ENCODE measurements at regions not wholly inside any gene's neighbourhood (a gene's known extent, or its start where the extent isn't known, plus 50 kb on each side); places are given as distances from the start of the nearest gene placed in this dataset.
"Not testable (repeated sequence)": the region's sequence is repeated elsewhere in the genome, so short reads cannot be mapped to it uniquely, and the experiment has no call there.

DNA sequence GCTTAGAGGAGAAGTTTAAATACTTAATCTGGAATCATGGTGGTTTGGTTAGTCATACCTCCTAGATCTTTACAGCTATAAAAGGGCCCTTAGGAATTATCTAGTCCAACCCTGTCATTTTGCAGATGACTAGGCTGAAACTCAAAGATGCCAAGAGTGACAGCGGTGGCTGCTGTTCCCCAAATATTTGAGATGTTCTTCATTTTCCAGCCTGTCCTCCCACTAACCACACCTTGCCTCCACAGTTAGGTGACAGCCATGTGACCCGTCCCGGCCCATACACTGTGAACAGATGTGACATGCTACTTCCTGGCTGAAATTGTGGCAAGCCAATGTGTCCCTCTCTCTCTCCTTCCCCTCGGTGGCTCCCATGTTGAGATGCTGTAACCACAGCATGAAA, 225.5 kb upstream of the IPO5 start:
- DNase-seq: no peak

DNA sequence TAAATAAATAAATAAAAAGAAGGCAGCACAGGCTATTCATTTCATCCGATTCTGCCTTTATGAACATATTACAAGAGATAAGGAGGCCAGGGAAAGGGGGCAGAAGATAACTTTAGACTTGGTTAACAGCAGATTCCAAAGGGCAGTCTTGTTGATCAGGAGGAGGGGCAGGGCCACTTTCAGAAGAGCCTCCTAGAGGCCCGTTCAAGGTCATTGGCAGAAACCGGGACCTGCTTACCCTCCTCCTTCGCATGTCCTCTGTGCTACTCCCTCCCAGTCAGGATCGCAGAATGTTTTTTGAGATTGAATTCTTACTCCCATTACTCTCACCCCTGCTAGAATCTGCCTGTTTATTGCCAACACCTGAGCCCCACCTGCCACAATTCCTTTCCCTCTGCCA, 217.0 kb upstream of the IPO5 start:
- no peak for DNase-seq

DNA sequence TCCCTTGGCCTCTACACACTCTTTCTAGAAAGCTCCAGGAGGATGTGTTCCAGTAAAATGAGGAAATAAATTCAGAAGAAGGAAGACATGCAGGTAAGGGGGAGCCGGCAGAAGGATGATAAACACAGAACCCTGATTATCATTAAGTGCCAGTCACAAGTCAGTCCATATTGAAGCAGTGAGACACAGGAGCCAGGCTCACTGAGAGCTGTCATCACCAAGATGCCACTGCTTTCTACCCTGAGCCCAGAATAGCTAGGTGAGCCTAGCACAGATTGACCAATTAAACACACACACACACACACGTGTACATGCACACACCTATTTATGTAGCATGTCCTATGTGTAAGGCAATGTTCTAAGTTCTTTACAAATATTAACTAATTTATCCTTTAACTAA, 211.4 kb upstream of the IPO5 start:
- DNase-seq: no peak

DNA sequence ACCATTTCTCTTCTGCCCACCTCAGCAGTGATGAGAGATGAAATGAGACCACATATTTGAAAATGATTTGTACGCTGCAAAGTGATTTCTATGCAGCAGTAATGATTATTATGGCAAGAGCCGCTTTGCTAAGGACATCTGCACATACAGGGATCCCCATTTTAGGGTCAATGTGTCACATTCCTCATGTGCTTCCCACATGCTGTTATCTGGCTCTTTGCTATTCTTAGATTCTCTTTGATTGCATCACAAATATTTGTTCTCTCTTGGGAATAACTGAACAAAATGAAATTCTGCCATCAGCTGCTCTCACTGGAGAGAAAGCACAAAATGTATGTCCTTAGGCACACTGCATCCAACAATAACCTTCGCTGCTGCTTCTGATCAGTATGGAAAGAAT, 209.5 kb upstream of the IPO5 start:
- no peak for DNase-seq

DNA sequence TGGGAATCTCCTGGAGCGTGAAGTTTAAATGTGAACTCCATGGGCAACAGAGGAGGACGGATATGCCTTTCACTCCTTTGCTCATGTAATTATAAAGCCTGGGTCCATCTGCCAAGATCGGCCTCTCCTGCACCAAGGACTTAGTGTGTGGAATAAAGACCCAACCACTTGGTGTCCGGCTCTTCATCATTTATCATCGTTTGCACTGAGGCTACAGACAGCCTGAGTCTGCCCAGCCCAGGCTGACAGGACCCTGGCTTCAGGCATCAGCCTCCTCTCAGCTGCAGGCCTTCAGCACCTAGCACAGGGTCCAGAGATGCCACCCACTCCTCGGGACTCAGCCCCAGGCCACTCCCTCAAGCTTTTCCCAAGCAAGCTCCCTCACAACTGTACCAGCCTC, 206.8 kb upstream of the IPO5 start:
- DNase-seq: no peak

DNA sequence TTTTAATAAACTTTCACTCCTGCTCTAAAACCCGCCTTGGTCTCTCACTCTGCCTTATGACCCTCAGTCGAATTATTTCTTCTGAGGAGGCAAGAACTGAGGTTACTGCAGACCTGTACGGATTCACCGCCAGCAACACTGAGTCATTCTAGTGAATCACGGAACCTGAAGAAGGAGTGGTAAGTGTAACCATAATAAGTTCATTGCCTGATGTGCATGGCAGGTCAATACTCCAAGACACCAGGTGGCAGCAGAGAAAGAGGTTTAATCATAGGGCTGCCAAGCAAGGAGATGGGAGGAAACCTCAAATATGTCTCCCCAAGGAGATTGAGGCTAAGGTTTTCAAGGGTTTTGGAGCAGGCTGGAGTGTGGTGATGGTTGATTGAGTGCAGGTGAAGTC, 204.3 kb upstream of the IPO5 start:
- DNase-seq: no peak

DNA sequence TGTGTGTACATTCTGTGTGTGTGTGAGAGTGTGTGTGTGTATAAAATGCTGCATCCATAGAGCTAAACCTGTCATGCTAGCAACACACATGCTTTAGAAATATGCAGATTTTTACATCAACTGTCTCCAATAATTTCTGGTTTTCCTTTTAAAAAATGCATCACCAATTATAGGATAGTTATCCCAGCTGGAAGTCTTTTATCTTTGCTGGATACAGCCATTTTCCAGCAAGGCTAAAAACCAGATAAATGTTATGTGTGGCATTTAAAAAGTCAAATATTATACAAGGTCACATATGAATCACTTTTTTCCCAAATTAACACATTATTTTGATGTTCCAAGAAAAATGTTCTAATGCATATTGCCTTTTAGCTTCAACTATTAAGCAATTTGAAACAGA, 202.0 kb upstream of the IPO5 start:
- no peak for DNase-seq

DNA sequence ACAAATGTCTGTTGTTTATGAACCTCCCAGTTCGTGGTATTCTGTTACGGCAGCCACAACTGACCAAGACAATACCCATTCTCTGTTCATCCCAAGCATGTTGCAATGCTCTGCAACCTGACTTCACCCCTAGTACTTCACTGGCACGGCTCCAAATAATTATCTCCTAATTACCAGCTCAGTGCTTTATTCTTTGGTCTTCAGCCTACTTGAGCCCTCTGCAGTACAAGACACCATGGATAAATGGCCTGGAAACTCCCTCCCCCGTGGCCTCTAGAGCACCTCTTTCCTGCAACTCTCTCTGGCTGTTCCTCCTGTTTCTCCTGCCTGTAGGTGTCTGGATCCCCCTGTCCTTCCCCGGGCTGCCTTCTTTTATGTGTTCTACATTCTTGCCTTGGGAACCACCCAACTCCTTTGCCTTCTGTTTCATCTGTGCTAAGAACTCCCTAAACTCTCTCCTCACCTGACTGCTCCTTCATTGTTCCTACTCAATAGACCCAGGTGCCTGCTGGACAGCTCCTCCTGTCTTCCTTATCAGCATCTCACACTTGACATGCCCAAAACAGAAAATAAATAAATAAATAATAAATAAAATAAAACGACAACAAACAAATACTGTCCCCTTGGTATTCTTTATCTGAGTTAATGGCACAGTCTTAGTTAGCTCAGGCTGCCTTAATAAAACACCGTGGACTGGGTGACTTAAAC, 200.4 kb upstream of the IPO5 start:
- no peak for DNase-seq

DNA sequence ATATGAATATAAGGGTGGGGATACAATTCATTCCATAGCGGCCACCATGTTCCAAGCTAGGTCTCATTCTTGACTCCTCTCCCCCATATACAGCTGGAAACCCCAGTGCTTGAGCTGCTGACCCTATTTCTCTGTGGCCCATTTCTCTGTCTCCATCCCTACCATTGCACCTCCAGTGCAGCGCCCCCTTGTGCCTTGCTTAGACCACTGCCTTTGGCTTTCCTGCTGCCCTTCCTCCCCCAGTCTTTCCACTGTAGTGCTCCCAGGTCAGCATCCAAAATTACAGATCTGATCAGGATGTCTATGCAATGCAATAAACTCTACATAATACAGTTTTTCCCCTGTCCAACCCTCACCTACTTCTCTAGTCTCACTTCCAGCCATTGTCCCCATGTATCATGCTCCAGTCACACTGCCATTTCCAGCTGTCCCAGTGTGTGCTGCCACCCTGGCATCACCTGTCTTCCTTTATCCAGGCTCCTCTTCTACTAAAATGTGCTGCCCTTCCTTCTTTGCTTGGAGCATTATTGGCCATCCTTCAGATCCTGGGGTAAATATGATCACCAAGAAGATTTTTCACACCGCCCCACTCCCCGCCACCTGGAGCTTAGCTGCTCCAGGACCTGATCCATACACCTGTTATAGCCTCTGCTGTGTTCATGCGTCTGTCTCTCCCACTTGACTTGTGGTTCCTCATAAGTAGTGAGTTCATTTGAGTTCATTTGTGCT, 199.4 kb upstream of the IPO5 start:
- no peak for DNase-seq

DNA sequence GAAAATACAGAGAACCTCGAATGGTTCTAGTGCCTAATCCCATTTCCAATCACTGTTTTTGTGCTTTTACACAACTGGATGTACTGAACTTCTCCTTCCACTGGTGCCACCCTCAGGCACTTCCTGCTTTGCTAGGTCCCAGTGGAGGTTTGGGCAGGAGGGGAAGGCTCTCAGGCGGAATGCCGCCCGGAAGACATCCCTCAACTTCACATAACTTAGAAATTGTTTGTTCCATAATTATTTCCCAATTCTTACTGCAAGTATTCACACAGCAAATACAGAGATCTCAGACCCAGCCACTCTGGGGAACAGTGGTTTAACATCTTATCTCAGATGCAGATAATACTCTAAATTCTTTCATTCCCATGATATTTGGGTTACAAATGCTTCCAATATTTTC, 195.7 kb upstream of the IPO5 start:
- DNase-seq: no peak

DNA sequence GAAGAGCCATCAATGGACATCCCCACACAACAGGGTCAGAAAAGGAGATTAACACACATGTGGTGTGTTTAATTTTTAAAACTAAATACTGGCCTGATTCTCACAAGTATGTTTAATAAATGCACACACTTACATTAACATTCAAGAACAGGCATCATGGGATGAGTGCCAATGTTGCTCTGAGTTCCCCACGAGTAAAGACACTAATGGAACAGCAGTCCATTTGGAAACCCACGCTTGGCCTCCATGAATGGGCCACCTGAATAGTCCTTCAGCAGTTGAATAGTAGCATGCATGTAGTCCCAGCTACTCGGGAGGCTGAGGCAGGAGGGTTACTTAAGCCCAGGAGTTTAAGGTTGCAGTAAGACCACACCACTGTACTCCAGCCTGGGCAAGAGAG, 195.2 kb upstream of the IPO5 start:
- no peak for DNase-seq

DNA sequence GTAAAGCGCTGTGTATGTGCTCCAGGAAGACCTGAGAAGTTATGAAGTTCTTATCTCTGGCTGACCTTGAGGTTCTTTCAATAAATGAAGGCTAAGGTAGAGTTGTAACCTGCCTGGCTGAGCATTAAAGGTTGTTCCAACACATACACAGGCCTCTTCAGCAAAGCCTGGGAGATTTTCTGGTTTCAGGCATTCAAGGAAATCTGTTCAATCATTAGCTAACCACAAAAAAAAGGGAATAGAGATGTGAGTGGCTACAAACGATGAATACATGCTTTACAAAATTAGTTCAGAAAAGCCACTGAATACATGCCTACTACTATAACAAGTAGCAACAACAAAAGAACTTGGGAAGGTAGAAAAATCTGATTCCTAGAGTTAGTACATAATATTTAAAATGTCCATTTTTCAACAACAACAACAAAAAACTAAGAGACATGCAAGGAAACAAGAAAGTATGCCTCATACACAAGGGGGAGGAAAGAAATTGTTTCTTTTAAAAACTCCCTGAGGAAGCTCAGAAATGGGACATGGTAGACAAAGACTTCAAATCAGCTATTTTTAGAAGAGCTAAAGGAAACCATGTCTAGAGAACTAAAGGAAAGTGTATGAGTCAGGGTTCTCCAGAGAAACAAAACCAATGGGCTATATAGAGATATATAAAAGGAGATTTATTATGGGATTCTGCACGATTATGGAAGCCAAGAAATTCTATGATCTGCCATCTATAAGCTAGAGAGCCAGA, 191.5 kb upstream of the IPO5 start:
- no peak for DNase-seq

DNA sequence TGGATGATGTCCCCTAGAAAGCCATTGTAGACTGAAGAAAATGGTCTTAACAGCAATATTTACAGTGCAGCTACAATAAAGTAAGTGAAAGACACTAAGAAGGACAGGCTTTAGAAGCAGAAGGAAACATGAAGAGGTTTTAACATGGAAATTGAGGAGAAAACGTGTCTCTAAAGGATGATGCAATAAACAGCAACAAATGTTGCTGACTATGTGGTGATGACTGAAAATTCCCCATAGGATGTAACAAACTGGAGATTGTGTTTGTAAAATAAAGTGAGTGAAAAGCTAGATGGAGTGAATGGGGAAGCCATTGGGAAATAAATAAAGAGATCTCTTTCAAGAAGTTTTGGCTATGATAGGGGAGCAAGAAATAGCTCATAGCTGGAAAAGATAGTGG, 186.7 kb upstream of the IPO5 start:
- DNase-seq: no peak

DNA sequence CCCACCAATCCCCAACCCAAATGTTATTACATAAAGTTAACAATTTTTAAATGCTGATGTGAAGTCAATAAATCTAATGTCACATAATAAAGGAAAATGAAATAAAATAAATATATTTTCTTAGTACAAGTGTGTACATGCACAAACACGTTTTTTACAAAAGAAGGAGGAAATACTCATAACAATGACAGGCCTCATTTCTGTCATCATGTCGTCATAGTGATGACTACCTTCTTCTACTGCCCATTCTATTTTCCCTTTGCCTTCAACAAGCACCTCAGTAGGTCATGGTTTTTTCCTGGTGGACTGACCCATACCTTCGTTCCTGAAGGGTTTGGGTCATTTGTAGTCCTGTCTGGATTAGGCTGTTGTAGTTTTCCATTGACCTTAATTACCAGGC, 185.3 kb upstream of the IPO5 start:
- no peak for DNase-seq

DNA sequence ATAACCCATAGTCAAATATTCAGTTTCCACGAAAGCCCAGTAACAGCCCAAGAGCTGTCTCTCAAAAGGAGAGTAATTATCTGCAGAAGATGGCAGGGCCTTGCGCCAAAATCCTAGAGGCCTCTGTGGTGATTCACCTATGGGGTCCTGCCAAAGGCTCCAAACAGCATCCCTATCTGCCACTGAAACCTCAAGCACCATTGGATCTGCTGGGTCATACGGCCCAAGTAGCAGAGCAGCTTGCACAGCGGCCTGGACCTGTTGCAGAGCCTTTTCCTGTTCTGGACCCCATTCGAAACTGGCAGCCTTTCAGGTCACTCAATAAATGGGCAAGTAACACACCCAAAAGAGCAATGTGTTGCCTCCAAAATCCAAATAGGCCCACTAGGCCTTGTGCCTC, 183.2 kb upstream of the IPO5 start:
- not testable (repeated sequence) for DNase-seq

DNA sequence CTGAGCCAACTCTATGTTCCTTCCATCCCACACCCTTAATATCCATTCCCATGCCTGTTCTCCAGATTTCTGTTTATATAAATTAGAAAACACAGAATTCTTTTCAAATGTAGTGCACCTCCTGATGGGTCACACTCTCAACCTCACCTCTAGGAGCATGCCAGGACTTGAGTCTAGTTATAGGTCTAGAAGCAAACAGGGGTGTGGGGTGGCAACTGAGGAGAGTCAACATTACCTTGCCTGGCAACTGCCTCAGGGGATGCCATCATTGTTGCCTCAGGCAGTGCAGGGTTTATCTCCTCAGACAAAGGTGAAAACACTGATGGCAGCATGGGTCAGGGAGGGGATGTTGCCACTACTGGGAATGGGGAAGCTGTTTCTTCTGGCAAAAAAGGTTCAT, 181.0 kb upstream of the IPO5 start:
- DNase-seq: not testable (repeated sequence)

DNA sequence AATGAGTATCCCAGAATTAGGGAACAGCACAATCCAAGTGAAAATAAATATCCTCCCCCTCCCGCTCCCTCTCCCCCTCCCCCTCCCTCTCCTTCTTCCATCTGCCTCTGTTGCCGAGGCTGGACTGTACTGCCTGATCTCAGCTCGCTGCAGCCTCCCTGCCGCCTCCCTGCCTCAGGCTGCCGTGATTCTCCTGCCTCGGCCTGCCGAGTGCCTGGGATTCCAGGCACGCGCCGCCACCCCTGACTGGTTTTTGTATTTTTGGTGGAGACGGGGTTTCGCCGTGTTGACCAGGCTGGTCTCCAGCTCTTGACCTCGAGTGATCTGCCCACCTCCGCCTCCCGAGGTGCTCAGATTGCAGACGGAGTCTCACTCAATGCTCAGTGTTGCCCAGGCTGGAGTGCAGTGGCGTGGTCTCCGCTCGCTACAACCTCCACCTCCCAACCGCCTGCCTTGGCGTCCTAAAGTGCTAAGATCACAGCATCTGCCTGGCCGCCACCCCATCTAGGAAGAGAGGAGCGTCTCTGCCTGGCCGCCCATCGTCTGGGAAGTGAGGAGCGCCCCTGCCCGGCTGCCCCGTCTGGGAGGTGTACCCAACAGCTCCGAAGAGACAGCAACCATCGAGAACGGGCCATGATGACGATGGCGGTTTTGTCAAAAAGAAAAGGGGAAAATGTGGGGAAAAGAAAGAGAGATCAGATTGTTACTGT, 178.9 kb upstream of the IPO5 start:
- DNase-seq: not testable (repeated sequence)

DNA sequence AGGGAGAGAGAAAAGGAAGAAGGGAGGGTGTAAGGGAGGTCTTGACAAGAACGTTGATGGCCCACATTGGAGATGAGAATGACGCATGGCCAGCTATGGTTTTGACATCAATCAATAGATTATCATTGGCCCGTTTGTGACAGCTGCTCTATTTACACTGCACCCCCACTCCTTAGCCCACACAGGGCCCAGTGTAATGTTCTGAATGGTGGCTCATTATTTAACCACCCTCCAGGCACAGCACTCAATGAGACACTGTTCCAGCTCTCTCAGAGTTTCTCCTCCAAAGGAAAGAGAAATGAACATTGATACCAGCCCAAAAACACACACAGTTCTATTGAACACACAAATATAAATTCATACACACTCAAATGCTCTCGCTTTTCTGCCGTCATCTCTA, 173.0 kb upstream of the IPO5 start:
- DNase-seq: no peak

DNA sequence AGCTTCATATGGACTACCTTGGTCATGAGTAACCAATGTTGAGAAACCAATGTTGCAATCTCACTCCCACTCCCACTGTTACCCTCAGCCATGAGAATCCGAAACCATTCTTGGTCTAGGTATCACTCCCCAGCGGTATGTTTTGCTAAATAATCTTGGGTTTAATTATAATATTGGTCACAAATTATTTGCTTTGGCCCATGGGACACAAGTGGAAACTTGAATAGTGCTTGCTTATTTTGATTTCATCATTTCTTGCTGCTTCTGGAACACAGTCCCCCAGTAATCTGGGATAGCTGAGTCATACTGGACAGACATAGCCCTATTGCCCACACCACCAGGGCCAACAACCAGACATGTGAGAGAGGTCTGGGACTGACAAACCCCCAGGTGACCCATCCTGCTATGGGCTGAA, 171.6 kb upstream of the IPO5 start:
- DNase-seq: no peak

DNA sequence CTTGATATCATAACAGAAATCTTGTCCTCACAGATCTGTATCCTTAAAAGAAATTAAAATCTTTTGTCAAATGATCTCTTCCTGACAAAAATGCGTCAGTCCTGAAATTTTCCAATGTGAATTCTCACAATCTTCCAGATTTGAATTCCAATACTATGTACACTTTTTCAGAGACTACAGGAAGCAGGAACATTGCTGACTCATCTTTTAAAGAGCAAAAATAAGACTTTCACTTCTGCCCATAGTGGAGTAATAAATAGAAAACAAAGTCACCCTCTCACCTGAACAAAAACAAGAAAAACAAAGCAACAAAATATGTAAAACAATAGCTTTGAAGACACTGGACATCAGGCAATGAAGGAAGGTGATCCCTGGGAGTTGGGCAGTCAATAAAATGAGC, 167.0 kb upstream of the IPO5 start:
- DNase-seq: no peak

DNA sequence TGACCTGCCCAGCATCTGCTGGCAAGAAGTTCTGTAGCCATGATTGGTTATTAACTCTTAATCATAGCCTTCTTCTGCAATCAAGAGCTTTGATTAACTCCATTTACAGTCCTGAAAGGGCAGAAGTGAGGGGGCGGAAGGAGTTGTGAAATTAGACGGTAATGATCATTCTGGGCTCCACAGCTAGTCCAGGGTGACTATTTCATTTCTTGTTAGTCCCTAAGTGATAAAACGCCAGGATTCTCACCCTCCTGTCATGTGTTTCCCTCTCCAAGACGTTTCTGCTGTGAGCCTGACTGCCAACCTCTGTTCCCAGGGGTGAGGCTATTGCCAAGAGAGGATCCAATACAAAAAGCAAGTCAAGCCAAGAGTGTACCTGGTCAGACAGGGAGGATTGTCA, 155.9 kb upstream of the IPO5 start:
- DNase-seq: no peak

DNA sequence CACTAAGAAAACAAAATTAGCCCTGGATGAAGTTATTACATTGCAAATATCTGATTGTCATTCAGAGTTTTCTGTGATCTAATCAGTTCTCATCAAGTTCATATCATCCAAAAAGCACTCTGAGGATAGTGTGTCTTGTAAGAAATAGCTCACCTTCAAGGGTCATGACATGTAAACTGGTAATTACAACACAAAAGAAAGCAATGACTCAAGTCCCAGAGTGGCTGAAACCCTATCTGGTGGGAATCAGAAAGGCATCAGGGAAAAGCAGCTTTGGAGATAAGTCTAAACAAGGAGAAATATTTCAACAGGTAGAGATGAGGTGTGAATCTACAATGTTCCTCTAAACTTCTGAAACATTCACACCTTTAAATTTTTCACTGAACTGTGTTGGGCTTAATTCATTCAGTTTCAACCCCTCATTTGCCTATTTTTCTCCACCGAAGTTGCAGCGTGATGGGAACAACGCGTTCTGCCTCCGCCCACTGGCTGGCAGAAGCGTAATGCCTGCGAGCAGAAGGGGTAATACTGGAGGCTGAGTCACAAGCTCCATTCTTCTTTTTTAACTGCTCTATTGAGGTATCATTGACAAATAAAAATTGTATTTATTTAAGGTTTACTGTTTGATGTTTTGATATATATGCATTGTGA, 155.2 kb upstream of the IPO5 start:
- no peak for DNase-seq

DNA sequence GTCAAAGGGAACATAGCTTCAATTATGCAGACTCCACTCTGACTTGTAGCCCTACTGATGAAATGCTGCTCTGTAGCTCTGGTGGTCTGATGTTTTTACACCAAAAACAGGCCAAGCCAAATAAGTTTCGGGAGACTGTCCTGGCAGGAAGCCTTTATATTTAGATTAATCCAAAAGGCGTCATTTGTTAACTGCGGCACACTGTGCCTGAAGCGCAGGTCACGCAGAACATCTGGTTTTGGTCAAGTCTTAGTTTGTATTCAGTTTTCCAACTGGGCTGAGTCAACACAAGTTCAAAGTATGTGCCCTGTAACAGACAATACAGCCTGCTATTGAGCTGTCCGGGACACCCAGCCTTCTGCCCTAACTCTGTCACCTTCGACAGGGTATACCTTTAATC, 154.6 kb upstream of the IPO5 start:
- DNase-seq: no peak

Data from hindlimb muscle (tissue), 1 donor.